ENCODE measurements at regions not wholly inside any gene's neighbourhood (a gene's known extent, or its start where the extent isn't known, plus 50 kb on each side); places are given as distances from the start of the nearest gene placed in this dataset.

DNA sequence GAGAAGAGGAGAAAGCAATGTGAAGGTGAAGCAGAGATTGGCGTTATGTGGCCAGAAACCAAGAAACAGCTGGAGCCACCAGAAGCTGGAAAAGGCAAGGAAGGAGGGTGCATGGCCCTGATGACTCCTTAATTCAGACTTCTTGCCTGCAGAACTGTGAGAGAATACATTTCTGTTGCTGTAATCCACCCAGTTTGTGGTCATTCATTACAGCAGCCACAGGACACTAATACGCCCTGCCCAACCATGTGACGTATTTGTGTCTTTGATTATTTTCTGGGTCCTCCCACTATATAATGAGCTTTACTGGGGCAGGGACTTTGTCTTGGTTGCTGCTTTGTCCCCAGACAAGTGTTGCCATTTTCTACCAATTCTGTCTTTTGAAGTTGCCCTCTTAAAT is 64.5 kb upstream of the MITF start:
- Histone ChIP-seq H3K79me2 (ENCODE audit: control insufficient read depth, low read length) (no peaks in the 10 kb centered on the region), H3K4me3 (ENCODE audit: low read length) (no peak overlapping the region)
- TF ChIP-seq, protein P1, sequence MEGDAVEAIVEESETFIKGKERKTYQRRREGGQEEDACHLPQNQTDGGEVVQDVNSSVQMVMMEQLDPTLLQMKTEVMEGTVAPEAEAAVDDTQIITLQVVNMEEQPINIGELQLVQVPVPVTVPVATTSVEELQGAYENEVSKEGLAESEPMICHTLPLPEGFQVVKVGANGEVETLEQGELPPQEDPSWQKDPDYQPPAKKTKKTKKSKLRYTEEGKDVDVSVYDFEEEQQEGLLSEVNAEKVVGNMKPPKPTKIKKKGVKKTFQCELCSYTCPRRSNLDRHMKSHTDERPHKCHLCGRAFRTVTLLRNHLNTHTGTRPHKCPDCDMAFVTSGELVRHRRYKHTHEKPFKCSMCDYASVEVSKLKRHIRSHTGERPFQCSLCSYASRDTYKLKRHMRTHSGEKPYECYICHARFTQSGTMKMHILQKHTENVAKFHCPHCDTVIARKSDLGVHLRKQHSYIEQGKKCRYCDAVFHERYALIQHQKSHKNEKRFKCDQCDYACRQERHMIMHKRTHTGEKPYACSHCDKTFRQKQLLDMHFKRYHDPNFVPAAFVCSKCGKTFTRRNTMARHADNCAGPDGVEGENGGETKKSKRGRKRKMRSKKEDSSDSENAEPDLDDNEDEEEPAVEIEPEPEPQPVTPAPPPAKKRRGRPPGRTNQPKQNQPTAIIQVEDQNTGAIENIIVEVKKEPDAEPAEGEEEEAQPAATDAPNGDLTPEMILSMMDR (IDR thresholded peaks at IDR 0.05; ENCODE audit: low read depth, low read length, poor library complexity, severe bottlenecking), result no peak
- TF ChIP-seq EZH2phosphoT487 (IDR thresholded peaks at IDR 0.05; ENCODE audit: borderline replicate concordance, low read length), result no peak

DNA sequence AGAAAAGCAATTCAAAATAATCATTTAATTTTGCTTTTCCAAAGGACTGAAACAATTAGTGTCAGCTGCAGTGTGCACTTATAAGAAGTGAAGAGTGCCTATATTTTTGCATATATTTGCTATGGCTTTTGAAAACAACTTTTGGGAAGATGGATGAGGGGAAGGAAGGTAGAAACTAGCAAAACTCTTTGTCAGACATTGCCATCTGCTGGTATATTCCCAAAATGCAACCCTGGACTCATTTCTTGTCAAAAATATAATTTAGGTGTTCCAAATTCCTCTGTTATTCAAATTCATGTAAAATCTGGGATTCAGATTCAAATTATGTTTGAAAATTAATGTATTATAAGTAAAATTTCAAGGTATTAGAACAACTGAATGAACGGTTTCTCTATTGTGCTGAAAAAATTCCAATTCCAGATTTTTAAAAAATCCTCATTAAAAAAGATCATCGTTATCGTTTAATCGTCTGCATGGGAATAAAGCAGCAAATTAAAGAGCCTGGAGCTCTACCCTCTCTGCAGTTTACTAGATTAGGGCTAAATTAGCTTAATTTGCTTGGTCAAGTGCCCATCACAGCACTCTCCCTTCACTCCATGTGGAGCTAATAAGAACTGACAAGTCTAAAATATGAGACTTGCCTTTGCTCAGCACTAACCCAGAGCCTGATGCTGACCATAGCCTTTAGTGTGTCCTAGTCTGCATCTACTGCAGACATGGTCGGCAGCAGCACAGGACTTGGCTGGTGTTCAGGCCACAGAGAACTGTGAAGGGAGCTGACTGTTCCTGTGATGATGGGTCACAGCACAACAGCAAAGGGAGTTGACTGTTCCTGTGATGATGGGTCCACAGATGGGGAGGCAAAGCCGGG is 67.9 kb upstream of the MITF start:
- Histone ChIP-seq H4K20me1 (ENCODE audit: control insufficient read depth, insufficient read depth, low read depth, low read length) (no peaks in the 10 kb centered on the region), H3K27me3 (ENCODE audit: control insufficient read depth, low read length) (no peaks in the 10 kb centered on the region)

More for the DNA sequence above, 64.5 kb upstream of the MITF start:
- no peaks in the 10 kb centered on the region for H3K9me2 ChIP-seq (replicated peaks; ENCODE audit: control insufficient read depth, low read length)
- no peaks in the 10 kb centered on the region for H4K20me1 ChIP-seq (ENCODE audit: control insufficient read depth, insufficient read depth, low read depth, low read length)
- H3K27ac ChIP-seq (ENCODE audit: low read depth, low read length), result no peak overlapping the region
- H3K4me2 ChIP-seq (ENCODE audit: low read length), result no peak overlapping the region
- no peaks in the 10 kb centered on the region for H3K36me3 ChIP-seq (ENCODE audit: control insufficient read depth, low read length)
- H3K27me3 ChIP-seq (ENCODE audit: control insufficient read depth, low read length), result no peaks in the 10 kb centered on the region
- no peaks in the 10 kb centered on the region for H3K9me3 ChIP-seq (ENCODE audit: control insufficient read depth, insufficient read depth, low read length)
- H3K4me1 ChIP-seq (ENCODE audit: control insufficient read depth, low read length), result no peaks in the 10 kb centered on the region
- no peaks in the 10 kb centered on the region for H3F3A ChIP-seq (ENCODE audit: control insufficient read depth, insufficient read depth)

DNA sequence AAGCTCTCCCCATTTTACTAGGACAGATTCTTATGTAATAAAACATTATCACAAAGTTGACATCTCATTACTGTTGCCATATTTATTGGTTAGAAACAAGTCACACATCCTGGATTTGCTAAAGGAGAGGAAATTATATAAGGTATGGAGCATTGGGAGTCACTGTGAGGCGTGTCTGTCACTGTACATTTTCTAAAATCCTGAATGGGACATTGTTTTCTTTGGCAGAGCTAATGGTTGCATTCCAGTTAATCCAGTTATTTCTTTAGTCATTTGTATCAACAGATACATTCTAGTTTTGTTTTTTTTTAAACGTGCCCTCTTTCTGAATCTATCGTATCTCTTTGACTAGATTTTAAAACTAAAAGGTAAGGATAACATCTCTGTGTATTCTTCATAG is 70.2 kb upstream of the MITF start:
- Histone ChIP-seq H3K4me3 (ENCODE audit: low read length) (no peak overlapping the region), H3K9me3 (ENCODE audit: control insufficient read depth, insufficient read depth, low read length) (no peaks in the 10 kb centered on the region), H3K36me3 (ENCODE audit: control insufficient read depth, low read length) (no peaks in the 10 kb centered on the region), H3K4me2 (ENCODE audit: low read length) (no peak overlapping the region), H3K27ac (ENCODE audit: low read depth, low read length) (no peak overlapping the region), H3K27me3 (ENCODE audit: control insufficient read depth, low read length) (no peaks in the 10 kb centered on the region), H3F3A (ENCODE audit: control insufficient read depth, insufficient read depth) (no peaks in the 10 kb centered on the region), H4K20me1 (ENCODE audit: control insufficient read depth, insufficient read depth, low read depth, low read length) (no peaks in the 10 kb centered on the region), H3K9me2 (replicated peaks; ENCODE audit: control insufficient read depth, low read length) (no peaks in the 10 kb centered on the region), H3K4me1 (ENCODE audit: control insufficient read depth, low read length) (no peaks in the 10 kb centered on the region), H3K79me2 (ENCODE audit: control insufficient read depth, low read length) (no peaks in the 10 kb centered on the region)
- TF ChIP-seq, protein P1 (IDR thresholded peaks at IDR 0.05; ENCODE audit: low read depth, low read length, poor library complexity, severe bottlenecking), result no peak
- TF ChIP-seq EZH2phosphoT487 (IDR thresholded peaks at IDR 0.05; ENCODE audit: borderline replicate concordance, low read length), result no peak

More for the DNA sequence above, 67.9 kb upstream of the MITF start:
- TF ChIP-seq, protein P1 (IDR thresholded peaks at IDR 0.05; ENCODE audit: low read depth, low read length, poor library complexity, severe bottlenecking), result peak; percentile 57
- no peak for TF ChIP-seq EZH2phosphoT487 (IDR thresholded peaks at IDR 0.05; ENCODE audit: borderline replicate concordance, low read length)
- Histone ChIP-seq H3F3A (ENCODE audit: control insufficient read depth, insufficient read depth) (no peaks in the 10 kb centered on the region), H3K4me3 (ENCODE audit: low read length) (no peak overlapping the region), H3K4me2 (ENCODE audit: low read length) (no peak overlapping the region), H3K9me2 (replicated peaks; ENCODE audit: control insufficient read depth, low read length) (no peaks in the 10 kb centered on the region), H3K9me3 (ENCODE audit: control insufficient read depth, insufficient read depth, low read length) (no peaks in the 10 kb centered on the region), H3K27ac (ENCODE audit: low read depth, low read length) (no peak overlapping the region), H3K36me3 (ENCODE audit: control insufficient read depth, low read length) (no peaks in the 10 kb centered on the region), H3K79me2 (ENCODE audit: control insufficient read depth, low read length) (no peaks in the 10 kb centered on the region), H3K4me1 (ENCODE audit: control insufficient read depth, low read length) (no peaks in the 10 kb centered on the region)

Measured in DOHH2 (cell line).